ENCODE measurements at regions not wholly inside any gene's neighbourhood (a gene's known extent, or its start where the extent isn't known, plus 50 kb on each side); places are given as distances from the start of the nearest gene placed in this dataset.

DNA sequence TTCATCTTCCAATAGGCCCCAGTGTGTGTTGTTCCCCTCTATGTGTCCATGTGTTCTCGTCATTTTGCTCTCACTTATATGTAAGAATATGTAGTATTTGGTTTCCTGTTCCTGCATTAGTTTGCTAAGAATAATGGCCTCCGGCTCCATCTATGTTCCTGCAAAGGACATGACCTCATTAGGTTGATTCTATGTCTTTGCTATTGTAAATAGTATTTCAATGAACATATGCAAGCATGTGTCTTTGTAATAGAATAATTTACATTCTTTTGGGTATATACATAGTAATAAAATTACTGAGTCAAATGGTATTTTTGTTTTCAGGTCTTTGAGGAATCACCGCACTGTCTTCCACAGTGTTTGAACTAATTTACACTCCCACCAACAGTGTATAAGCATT is 202.9 kb upstream of the KIRREL3 start:
- TF ChIP-seq, protein P1, sequence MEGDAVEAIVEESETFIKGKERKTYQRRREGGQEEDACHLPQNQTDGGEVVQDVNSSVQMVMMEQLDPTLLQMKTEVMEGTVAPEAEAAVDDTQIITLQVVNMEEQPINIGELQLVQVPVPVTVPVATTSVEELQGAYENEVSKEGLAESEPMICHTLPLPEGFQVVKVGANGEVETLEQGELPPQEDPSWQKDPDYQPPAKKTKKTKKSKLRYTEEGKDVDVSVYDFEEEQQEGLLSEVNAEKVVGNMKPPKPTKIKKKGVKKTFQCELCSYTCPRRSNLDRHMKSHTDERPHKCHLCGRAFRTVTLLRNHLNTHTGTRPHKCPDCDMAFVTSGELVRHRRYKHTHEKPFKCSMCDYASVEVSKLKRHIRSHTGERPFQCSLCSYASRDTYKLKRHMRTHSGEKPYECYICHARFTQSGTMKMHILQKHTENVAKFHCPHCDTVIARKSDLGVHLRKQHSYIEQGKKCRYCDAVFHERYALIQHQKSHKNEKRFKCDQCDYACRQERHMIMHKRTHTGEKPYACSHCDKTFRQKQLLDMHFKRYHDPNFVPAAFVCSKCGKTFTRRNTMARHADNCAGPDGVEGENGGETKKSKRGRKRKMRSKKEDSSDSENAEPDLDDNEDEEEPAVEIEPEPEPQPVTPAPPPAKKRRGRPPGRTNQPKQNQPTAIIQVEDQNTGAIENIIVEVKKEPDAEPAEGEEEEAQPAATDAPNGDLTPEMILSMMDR (IDR thresholded peaks at IDR 0.05) = no peak
- TF ChIP-seq POLR2A (IDR thresholded peaks at IDR 0.05; ENCODE audit: low read depth) = no peak
